Suprapubic skin (tissue), 4 donors: ENCODE measurements at regions not wholly inside any gene's neighbourhood (a gene's known extent, or its start where the extent isn't known, plus 50 kb on each side); places are given as distances from the start of the nearest gene placed in this dataset.

ENCODE experiments used
- CTCF ChIP-seq, 2 donors: fragments of 200-600 bp in 1 of 2; fragments of 450-650 bp in 1 of 2; sonication (generic) in 1 of 2; IDR thresholded peaks; one replicate each; pipeline ENCODE4 v1.5.1; 2016 to 2019; ENCODE audit warnings: antibody characterized with exemption in 2 of 2, mild to moderate bottlenecking in 1 of 2, moderate library complexity in 1 of 2
- EP300 ChIP-seq: sonication (generic); formaldehyde crosslinking; IDR thresholded peaks from one replicate; pipeline ENCODE4 v1.6.1; 2017; ENCODE audit warnings: antibody characterized with exemption
- POLR2A ChIP-seq, 2 donors: fragments of 450-650 bp; IDR thresholded peaks; one replicate each; pipeline ENCODE4 v1.6.1; 2017; ENCODE audit warnings: antibody characterized with exemption in 2 of 2, mild to moderate bottlenecking in 2 of 2, moderate library complexity in 2 of 2
- POLR2AphosphoS5 ChIP-seq, 3 donors: sonication (generic); formaldehyde crosslinking; IDR thresholded peaks; one replicate each; pipeline ENCODE4 v1.6.1; 2017; ENCODE audit warnings: antibody characterized with exemption in 3 of 3

GRCh38 chr10:91700788-91701444 lies 68.0 kb upstream of the PPP1R3C start:
- TF ChIP-seq POLR2A (IDR thresholded peaks at IDR 0.05) (no peak), CTCF (IDR thresholded peaks at IDR 0.05) (no peak), EP300 (no peak), POLR2AphosphoS5 (IDR thresholded peaks at IDR 0.05) (no peak)
